Vagina (tissue), 2 donors: ENCODE measurements at regions not wholly inside any gene's neighbourhood (a gene's known extent, or its start where the extent isn't known, plus 50 kb on each side); places are given as distances from the start of the nearest gene placed in this dataset.
"Not testable (repeated sequence)": the region's sequence is repeated elsewhere in the genome, so short reads cannot be mapped to it uniquely, and the experiment has no call there.

Experiments used
- POLR2AphosphoS5 ChIP-seq, 2 donors: sonication (generic); formaldehyde crosslinking; IDR thresholded peaks; one replicate each; pipeline ENCODE4 v1.9.0; 2017; ENCODE audit warnings: antibody characterized with exemption in 2 of 2, mild to moderate bottlenecking in 2 of 2, low read depth in 1 of 2; ENCODE audit not compliant: insufficient read depth in 1 of 2
- TF ChIP-seq, protein P1 (sequence below), 3 experiments: fragments of 450-650 bp in 2 of 3; fragments of 200-600 bp in 1 of 3; sonication (generic) in 1 of 3; IDR thresholded peaks; one replicate each; pipeline ENCODE4 v1.5.1; 2017 to 2019; ENCODE audit warnings: antibody characterized with exemption in 3 of 3, mild to moderate bottlenecking in 2 of 3, moderate library complexity in 2 of 3

DNA sequence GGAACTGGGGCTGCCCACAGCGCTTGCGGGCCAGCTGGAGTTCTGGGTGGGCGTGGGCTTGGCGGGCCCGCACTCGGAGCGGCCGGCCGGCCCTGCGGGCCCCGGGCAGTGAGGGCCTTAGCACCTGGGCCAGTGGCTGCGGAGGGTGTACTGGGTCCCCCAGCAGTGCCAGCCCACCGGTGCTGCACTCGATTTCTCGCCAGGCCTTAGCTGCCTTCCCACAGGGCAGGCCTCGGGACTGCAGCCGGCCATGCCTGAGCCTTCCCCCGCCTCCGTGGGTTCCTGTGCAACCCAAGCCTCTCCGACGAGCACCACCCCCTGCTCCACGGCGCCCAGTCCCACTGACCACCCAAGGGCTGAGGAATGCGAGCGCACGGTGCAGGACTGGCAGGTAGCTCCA lies 232.5 kb downstream of the FAM181B start:
- TF ChIP-seq POLR2AphosphoS5 (IDR thresholded peaks at IDR 0.05; ENCODE audit: insufficient read depth in 1 of 2, low read depth in 1 of 2), result not testable (repeated sequence)
- TF ChIP-seq, protein P1, sequence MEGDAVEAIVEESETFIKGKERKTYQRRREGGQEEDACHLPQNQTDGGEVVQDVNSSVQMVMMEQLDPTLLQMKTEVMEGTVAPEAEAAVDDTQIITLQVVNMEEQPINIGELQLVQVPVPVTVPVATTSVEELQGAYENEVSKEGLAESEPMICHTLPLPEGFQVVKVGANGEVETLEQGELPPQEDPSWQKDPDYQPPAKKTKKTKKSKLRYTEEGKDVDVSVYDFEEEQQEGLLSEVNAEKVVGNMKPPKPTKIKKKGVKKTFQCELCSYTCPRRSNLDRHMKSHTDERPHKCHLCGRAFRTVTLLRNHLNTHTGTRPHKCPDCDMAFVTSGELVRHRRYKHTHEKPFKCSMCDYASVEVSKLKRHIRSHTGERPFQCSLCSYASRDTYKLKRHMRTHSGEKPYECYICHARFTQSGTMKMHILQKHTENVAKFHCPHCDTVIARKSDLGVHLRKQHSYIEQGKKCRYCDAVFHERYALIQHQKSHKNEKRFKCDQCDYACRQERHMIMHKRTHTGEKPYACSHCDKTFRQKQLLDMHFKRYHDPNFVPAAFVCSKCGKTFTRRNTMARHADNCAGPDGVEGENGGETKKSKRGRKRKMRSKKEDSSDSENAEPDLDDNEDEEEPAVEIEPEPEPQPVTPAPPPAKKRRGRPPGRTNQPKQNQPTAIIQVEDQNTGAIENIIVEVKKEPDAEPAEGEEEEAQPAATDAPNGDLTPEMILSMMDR (IDR thresholded peaks at IDR 0.05), result not testable (repeated sequence)
